PC-3 (cell line): ENCODE measurements at regions not wholly inside any gene's neighbourhood (a gene's known extent, or its start where the extent isn't known, plus 50 kb on each side); places are given as distances from the start of the nearest gene placed in this dataset.

Source experiments
- EZH2 ChIP-seq: fragments of 300-600 bp; sonication (generic); IDR thresholded peaks from one replicate; pipeline ENCODE4 v1.6.1; 2017; ENCODE audit warnings: antibody characterized with exemption, mild to moderate bottlenecking, low read length; ENCODE audit not compliant: unreplicated experiment
- EZH2phosphoT487 ChIP-seq: fragments of 300-600 bp; sonication (generic); IDR thresholded peaks from 2 replicates; pipeline ENCODE4 v1.6.1; 2018; ENCODE audit warnings: mild to moderate bottlenecking, antibody characterized with exemption, low read length, borderline replicate concordance
- TF ChIP-seq, protein P1 (sequence below): fragments of 300-600 bp; sonication (generic); conservative IDR thresholded peaks from 2 replicates; pipeline ENCODE4 v1.5.1; 2017; ENCODE audit warnings: antibody characterized with exemption, low read depth, mild to moderate bottlenecking, low read length

DNA sequence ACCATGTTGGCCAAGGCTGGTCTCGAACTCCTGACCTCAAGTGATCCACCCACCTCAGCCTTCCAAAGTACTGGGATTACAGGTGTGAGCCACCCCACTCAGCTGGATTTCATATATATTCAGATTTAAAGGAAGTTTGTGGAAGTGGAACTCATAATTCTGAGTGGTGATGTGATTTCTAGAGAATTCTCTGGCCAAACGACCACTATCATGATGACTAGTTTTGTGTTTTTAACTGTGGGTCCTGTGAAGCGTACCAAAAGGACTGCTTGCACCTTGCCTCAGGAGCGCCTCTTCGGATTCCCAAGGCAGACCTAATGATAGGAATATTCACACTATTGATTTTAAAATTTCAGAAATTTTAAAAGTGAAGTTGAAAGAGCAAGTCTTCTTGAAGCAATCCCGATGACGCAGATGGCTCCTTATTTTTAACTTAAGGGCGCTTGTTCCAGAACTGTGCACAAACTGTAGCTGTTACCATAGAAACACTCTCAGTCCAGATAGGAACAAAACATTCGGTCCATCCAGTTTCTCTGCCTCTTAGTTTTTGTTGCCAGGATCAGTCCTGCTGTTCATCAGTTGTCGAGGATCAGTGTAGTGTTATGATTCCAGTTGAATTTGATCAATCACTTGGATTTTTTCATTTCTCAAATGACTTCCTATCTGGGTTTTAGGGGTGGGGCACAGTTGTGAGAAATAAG lies 51.7 kb upstream of the CLCN4 start:
- TF ChIP-seq, protein P1, sequence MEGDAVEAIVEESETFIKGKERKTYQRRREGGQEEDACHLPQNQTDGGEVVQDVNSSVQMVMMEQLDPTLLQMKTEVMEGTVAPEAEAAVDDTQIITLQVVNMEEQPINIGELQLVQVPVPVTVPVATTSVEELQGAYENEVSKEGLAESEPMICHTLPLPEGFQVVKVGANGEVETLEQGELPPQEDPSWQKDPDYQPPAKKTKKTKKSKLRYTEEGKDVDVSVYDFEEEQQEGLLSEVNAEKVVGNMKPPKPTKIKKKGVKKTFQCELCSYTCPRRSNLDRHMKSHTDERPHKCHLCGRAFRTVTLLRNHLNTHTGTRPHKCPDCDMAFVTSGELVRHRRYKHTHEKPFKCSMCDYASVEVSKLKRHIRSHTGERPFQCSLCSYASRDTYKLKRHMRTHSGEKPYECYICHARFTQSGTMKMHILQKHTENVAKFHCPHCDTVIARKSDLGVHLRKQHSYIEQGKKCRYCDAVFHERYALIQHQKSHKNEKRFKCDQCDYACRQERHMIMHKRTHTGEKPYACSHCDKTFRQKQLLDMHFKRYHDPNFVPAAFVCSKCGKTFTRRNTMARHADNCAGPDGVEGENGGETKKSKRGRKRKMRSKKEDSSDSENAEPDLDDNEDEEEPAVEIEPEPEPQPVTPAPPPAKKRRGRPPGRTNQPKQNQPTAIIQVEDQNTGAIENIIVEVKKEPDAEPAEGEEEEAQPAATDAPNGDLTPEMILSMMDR, result no peak
- no peak for TF ChIP-seq EZH2
- TF ChIP-seq EZH2phosphoT487, result no peak
